D341Med (cell line): ENCODE measurements at regions not wholly inside any gene's neighbourhood (a gene's known extent, or its start where the extent isn't known, plus 50 kb on each side); places are given as distances from the start of the nearest gene placed in this dataset.
"Not testable (repeated sequence)": the region's sequence is repeated elsewhere in the genome, so short reads cannot be mapped to it uniquely, and the experiment has no call there.

Source experiments
- DNase-seq: peaks from one replicate; pipeline ENCODE4 v3.0.0; 2012; ENCODE audit warnings: low spot score

GRCh38 chrX:97858592-97858991 lies 974.9 kb downstream of the RPA4 start:
- DNase-seq = no peak

- DNase-seq = no peak
These were observed 976.5 kb downstream of the RPA4 start for GRCh38 chrX:97860226-97860625.

GRCh38 chrX:97863261-97863660 lies 979.6 kb downstream of the RPA4 start:
- no peak for DNase-seq

GRCh38 chrX:97867266-97867665 lies 983.6 kb downstream of the RPA4 start:
- no peak for DNase-seq

GRCh38 chrX:97876697-97877407 lies 993.1 kb downstream of the RPA4 start:
- DNase-seq = no peak

GRCh38 chrX:97882306-97882705 lies 998.6 kb downstream of the RPA4 start:
- no peak for DNase-seq

- no peak for DNase-seq
These were observed 1012.0 kb downstream of the RPA4 start for GRCh38 chrX:97895751-97896150.

GRCh38 chrX:97897998-97898397 lies 1014.3 kb downstream of the RPA4 start:
- no peak for DNase-seq

- no peak for DNase-seq
These were observed 1015.1 kb downstream of the RPA4 start for GRCh38 chrX:97898798-97899197.

GRCh38 chrX:97907791-97908190 lies 1024.1 kb downstream of the RPA4 start:
- no peak for DNase-seq

GRCh38 chrX:97909245-97909644 lies 1025.5 kb downstream of the RPA4 start:
- no peak for DNase-seq

GRCh38 chrX:97915390-97915789 lies 1031.7 kb downstream of the RPA4 start:
- not testable (repeated sequence) for DNase-seq

- DNase-seq = not testable (repeated sequence)
These were observed 1037.5 kb downstream of the RPA4 start for GRCh38 chrX:97921223-97921622.

- DNase-seq = no peak
These were observed 1047.9 kb downstream of the RPA4 start for GRCh38 chrX:97931586-97931985.

GRCh38 chrX:97936296-97936695 lies 1052.6 kb downstream of the RPA4 start:
- DNase-seq = peak; percentile 11

GRCh38 chrX:97938706-97939105 lies 1055.0 kb downstream of the RPA4 start:
- no peak for DNase-seq

- DNase-seq = no peak
These were observed 1084.9 kb downstream of the RPA4 start for GRCh38 chrX:97968376-97969163.

- no peak for DNase-seq
These were observed 1100.9 kb downstream of the RPA4 start for GRCh38 chrX:97984641-97985040.

GRCh38 chrX:97985096-97985495 lies 1101.4 kb downstream of the RPA4 start:
- DNase-seq = no peak

GRCh38 chrX:97987979-97988378 lies 1104.3 kb downstream of the RPA4 start:
- no peak for DNase-seq

- DNase-seq = no peak
These were observed 1112.1 kb downstream of the RPA4 start for GRCh38 chrX:97995834-97996233.

GRCh38 chrX:98028691-98029090 lies 1145.0 kb downstream of the RPA4 start:
- DNase-seq = no peak

GRCh38 chrX:98029861-98030260 lies 1146.2 kb downstream of the RPA4 start:
- DNase-seq = no peak

- no peak for DNase-seq
These were observed 1173.5 kb downstream of the RPA4 start for GRCh38 chrX:98057176-98057575.
